ENCODE measurements at regions not wholly inside any gene's neighbourhood (a gene's known extent, or its start where the extent isn't known, plus 50 kb on each side); places are given as distances from the start of the nearest gene placed in this dataset.
"Not testable (repeated sequence)": the region's sequence is repeated elsewhere in the genome, so short reads cannot be mapped to it uniquely, and the experiment has no call there.

DNA sequence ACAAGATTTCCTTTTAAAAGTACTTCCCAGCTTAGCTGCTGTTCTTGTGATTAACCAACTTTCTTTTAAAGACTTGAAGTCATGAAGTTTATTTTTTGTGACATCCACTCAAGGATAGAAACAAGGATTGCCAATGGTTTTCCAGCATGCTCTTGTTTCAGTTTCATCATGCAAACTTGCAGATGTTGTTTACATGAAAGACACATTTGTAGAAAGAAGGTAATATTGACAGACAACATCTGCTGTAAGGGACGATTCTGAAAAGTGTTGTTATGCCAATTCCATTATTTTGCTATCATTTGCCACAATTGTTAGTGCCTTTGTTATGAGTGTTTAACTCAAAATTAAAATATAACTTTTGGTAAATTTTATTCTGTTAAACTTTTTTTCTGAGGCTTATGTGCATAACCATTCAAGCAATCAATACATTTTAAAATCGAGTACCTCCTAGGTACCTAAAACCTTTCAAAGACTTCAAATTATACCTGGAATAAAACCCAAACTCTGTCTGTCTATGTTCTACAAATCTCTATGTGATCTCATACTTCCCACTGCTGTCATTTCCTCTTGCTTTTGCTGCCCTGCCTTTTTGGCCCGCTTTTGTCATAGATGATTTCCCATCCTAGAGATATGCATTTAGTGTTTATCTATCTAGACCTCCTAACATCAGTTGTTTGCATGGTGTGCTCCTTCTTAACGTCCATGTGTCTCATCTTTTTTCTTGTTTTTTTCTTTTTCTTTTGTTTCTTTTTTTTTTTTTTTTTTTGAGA is 630.4 kb downstream of the NR2F2 start:
- no peak for DNase-seq

GRCh38 chr15:96966554-96966953 is 636.1 kb downstream of the NR2F2 start:
- no peak for DNase-seq

DNA sequence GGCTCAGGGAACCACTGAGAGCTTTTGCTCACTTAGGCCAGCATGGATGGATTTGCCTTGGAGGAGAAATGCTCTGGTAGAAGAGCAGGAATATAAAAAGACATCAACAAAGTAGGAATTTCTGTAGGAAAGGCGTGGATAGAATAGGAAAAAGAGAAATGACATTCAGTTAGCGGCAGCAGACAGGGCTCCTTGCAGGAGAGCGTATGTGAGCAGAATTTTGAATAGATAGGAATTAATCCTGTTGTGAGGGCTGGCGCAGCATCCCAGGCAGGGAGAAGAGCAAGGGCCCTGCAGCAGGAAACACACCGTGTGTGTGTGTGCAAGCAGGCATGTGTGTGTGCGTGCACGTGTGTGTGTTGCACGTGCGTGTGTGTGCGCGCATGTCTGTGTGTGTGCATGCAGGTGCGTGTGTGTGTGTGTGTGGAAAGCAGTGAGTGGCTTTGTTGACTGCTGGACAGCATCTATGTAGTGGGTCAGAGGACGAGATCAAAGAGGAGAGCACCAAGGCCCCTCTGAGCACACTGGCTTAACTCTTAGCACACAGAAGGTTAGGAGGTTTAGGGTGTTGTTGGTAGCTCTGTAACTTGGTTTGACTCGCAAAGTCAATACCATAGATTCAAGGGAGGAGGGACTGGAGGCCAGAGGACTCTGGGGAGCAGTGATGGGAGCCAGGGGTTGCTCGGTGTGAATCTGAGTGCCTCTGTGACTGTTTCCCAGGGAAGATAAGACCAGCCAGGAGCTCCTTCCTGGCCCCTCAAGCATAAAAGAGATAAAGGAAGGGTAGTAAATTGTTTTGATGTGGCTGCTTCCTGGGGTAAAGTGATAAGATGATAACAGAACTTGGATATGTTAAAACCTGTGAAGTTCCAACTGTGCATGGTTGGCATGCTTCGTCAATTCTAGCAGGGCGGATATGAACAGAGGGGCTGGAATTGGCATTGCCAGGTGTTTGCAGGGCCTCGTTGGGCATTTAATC is 639.5 kb downstream of the NR2F2 start:
- no peak for DNase-seq

- no peak for DNase-seq
These were observed 641.7 kb downstream of the NR2F2 start for GRCh38 chr15:96972201-96972600.

DNA sequence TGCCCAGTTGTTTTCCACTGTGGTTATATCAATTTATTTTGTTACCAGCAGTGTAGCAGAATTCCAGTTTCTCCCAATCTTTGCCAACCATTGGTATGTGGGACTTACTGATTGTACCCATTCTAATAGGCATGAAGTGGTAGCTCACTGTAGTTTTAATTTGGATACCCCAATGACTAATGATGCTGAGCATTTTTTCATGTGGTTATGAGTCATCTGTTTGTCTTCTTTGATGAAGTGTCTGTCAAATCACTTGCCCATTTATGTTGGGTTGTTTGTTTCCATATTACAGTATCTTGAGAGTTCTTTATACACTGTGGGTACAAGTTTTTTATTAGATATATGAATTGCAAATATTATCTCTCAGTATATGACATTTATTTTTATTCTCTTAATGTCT is 644.3 kb downstream of the NR2F2 start:
- no peak for DNase-seq

DNA sequence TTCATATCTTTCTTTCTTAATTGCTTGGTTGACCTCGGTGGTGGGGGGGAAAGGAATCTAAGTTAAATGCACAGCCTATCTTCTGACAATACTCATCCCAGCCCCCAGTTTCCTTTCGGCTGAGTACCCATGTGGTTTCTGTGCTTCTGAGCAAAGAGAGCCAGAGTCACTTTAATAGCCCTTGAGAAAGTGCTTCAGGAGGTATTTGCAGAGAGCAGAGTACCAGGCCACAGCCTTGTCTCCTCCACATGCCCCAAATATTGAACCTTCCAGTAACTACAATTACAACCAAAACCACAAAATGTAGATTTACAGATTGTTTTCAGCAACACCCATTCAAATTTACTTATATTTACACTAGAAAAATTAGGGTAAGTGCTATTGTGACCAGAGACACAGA is 647.4 kb downstream of the NR2F2 start:
- DNase-seq, result no peak

DNA sequence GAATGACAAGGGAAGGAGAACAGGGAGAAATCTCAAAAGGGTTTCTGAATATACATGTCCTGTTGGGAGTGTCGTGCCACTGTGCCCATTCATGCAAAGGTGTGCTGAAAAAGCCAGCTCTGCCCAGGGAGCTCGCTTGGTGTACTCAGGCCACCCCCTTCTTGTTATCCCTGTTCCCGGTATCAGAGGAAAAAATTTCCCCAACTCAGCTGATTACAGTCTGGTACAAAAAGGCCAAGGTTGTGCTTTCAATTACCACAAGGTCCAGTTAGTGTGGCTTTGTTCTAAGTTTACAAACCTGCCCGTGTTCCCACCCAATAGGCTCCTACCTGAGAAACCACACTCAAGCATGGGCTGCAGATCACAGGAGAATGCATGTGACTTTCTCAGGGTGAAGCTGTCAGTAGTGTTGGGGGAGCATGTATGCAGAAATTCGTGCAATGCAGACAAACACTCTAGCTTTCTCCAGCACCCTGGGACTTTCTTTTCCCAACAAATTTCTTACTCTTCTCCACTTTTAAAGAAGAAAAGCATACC is 648.5 kb downstream of the NR2F2 start:
- no peak for DNase-seq

GRCh38 chr15:96984121-96984671 is 653.7 kb downstream of the NR2F2 start:
- DNase-seq, result not testable (repeated sequence)

DNA sequence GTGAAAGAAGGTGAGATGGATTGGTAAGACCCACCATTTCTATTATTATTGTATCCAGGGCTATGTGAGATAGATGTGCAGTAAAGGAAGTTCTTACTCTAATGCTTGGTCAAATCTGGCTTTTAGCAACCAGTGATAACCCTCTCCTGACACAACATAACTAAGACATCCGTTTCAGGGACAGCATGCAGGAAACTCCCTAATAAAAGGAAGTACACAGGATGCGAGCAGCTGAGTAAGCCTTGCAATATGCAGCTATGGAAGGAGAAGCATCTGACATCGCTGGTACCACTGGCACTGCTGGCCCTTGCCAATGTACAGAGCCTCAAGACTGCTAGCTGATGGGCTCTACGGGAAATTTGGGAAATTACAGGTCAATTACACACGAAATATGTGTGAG is 662.3 kb downstream of the NR2F2 start:
- DNase-seq, result no peak

DNA sequence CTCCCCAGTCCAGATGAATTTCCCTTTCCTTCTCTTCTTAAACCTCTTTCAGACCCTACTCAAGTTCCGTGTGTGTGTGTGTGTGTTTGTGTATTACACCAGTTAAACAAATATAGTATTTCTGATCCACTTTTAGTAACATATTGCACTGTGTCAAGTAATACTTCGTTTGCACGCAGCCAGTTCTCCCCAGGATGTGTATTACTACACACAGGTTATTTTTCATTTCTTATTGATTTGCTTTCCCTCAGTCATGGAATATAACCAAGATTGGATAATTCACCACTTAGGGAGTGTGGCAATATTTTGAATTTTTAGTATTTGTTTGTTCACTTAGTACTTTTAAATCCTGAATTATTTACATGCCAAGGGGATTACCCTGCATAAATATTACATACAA is 667.0 kb downstream of the NR2F2 start:
- DNase-seq, result no peak

- DNase-seq, result no peak
These were observed 678.5 kb downstream of the NR2F2 start for GRCh38 chr15:97009031-97009431.

DNA sequence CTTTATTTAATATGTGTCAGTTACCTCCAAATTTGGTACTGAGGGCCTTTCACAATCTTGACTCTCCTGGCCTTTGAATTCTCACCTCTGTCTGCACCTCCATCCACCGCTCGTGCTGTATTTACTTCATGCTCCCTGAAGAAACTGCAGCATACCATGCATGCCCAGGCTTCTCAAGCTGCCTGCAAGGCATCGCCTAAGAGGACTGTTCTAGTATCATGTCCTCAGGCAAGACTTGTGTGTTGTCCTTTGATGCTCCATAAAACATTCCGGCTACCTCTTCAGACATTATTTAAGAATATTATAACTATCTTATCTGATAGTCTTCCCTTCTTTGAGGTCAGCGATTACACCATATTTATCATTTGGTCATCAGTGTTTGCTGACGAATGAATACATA is 682.5 kb downstream of the NR2F2 start:
- DNase-seq, result no peak

GRCh38 chr15:97013491-97013890 is 683.0 kb downstream of the NR2F2 start:
- DNase-seq, result no peak

- no peak for DNase-seq
These were observed 683.5 kb downstream of the NR2F2 start for GRCh38 chr15:97014001-97014400.

GRCh38 chr15:97023488-97023844 is 693.0 kb downstream of the NR2F2 start:
- DNase-seq, result no peak

DNA sequence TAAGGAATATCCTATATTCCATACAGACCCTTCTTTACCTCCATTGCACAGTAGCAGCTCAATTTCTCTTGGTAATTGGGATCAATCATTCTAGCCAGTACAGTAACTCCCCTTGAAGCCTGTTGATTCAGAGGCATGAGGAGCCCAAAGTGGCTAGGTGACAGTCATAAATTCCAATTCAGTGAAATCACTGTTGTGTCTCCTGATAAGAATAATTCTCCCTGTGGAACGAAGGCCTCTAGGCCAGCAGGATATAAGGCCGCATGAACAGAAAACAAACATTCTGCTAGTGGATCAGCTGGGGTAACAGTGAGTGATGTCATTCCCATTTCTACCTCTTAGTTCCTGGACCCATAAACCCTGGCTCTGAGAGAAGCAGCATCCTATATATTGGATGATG is 696.3 kb downstream of the NR2F2 start:
- no peak for DNase-seq

GRCh38 chr15:97027772-97028171 is 697.3 kb downstream of the NR2F2 start:
- DNase-seq, result no peak

- no peak for DNase-seq
These were observed 699.8 kb downstream of the NR2F2 start for GRCh38 chr15:97030251-97030650.

- DNase-seq, result no peak
These were observed 705.8 kb downstream of the NR2F2 start for GRCh38 chr15:97036301-97036700.

DNA sequence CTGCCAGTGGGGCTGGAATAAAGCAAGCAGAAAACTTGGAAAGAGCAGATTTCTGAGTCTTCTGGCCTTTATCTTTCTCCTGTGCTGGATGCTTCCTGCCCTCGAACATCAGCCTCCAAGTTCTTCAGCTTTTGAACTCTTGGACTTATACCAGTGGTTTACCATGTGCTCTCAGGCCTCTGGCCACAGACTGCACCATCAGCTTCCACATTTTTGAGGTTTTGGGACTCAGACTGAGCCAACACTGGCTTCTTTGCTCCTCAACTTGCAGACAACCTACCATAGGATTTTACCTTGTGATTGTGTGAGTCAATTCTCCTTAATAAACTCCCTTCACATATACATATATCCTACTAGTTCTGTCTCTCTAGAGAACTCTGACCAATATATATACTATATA is 706.6 kb downstream of the NR2F2 start:
- DNase-seq, result no peak

DNA sequence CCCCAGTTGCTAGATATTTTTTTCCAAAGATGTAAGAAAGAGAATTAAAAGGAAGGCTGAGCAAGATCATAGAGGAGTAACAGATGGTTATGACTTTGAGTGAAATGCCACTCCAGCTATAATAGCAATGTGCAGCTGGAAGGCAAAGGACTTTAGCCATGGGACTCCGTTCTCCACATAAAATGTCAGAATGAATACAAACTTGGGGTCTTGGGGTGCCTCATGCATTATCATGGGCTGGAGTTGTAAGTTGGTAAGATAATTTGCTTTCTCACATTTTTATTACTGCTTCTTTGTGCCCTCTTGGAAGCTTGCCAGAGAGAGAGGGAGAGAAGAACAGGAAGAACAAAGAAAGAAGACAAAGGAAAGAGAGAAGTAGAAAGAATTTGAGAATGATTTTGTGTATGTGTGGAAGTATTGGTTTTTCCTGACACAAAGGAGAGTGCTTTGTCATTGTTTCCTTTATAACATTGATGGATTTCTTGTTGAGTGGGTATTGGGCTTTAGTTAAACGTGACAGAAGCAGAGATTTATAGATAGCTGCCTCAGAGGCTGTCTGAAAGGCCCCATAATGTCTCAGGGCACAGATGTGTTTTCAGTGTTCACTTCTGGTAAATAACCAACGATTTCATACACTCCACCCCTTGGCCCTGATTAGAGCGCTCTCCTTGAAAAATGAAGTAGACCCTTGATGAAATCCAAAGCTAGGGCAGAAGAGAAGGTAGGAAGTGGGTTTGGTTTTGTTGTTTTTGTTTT is 715.3 kb downstream of the NR2F2 start:
- no peak for DNase-seq

- DNase-seq, result no peak
These were observed 722.0 kb downstream of the NR2F2 start for GRCh38 chr15:97052513-97052912.

DNA sequence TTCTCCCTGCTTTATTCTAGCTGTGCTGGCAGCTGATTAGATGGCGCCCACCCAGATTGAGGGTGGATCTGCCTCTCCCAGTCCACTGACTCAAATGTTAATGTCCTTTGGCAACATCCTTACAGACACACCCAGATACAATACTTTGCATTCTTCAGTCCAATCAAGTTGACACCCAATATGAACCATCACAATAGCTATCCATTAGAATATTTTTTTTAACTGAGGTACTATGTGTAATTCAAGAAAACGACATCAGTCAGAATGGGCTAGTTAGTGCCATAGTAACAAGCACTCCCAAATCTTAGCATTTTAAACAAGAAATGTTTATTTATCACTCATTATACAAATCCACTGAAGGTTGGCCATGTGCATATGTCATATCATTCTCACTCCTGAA is 723.1 kb downstream of the NR2F2 start:
- DNase-seq, result no peak
